Spleen (tissue), 11 donors: ENCODE measurements at regions not wholly inside any gene's neighbourhood (a gene's known extent, or its start where the extent isn't known, plus 50 kb on each side); places are given as distances from the start of the nearest gene placed in this dataset.

Experiments
- DNase-seq: peaks from one replicate; pipeline ENCODE4 v3.0.0-alpha.2; 2020
- H3K27ac ChIP-seq, 8 donors: fragments of 200-600 bp; sonication (generic) in 7 of 8; 1 replicate in 4 of 8; 2 replicates in 4 of 8; pipeline versions ENCODE4 v1.5.0 to v1.8.0; 2016 to 2021; ENCODE audit warnings: inconsistent platforms in 4 of 8, mild to moderate bottlenecking in 4 of 8, moderate library complexity in 1 of 8
- H3K27me3 ChIP-seq, 7 donors: fragments of 200-600 bp; sonication (generic) in 6 of 7; replicated peaks in 1 of 7; 1 replicate in 4 of 7; 2 replicates in 3 of 7; pipeline versions ENCODE4 v1.5.0 to v1.8.0; 2016 to 2021; ENCODE audit warnings: inconsistent platforms in 3 of 7, mild to moderate bottlenecking in 1 of 7
- H3K36me3 ChIP-seq, 6 donors: fragments of 200-600 bp; sonication (generic) in 5 of 6; 1 replicate in 4 of 6; 2 replicates in 2 of 6; pipeline versions ENCODE4 v1.5.0 to v1.8.0; 2016 to 2021; ENCODE audit warnings: inconsistent platforms in 2 of 6
- H3K4me1 ChIP-seq, 6 donors: fragments of 200-600 bp; sonication (generic) in 5 of 6; 1 replicate in 3 of 6; 2 replicates in 3 of 6; pipeline versions ENCODE4 v1.5.0 to v1.8.0; 2016 to 2021; ENCODE audit warnings: inconsistent platforms in 3 of 6
- H3K4me3 ChIP-seq, 8 donors: fragments of 200-600 bp; sonication (generic) in 7 of 8; 1 replicate in 4 of 8; 2 replicates in 4 of 8; pipeline versions ENCODE4 v1.5.0 to v1.8.0; 2016 to 2021; ENCODE audit warnings: inconsistent platforms in 4 of 8, mild to moderate bottlenecking in 4 of 8, moderate library complexity in 2 of 8
- H3K9me3 ChIP-seq, 8 donors: fragments of 200-600 bp; sonication (generic) in 7 of 8; 1 replicate in 4 of 8; 2 replicates in 4 of 8; pipeline versions ENCODE4 v1.5.0 to v1.8.0; 2016 to 2021; ENCODE audit warnings: inconsistent platforms in 4 of 8
- CTCF ChIP-seq, 11 experiments: fragments of 200-600 bp in 7 of 11; fragments of 450-650 bp in 4 of 11; sonication (generic) in 4 of 11; IDR thresholded peaks in 8 of 11; conservative IDR thresholded peaks in 3 of 11; 1 replicate in 7 of 11; 2 replicates in 4 of 11; pipeline versions ENCODE4 v1.4.0 to v1.8.0; 2016 to 2021; ENCODE audit warnings: antibody characterized with exemption in 11 of 11, inconsistent platforms in 4 of 11, mild to moderate bottlenecking in 1 of 11
- POLR2A ChIP-seq, 3 donors: fragments of 450-650 bp; IDR thresholded peaks; one replicate each; pipeline ENCODE4 v1.5.1; 2017; ENCODE audit warnings: antibody characterized with exemption in 3 of 3, mild to moderate bottlenecking in 1 of 3
- POLR2AphosphoS5 ChIP-seq, 3 donors: sonication (generic); formaldehyde crosslinking; IDR thresholded peaks; one replicate each; pipeline ENCODE4 v1.5.1; 2017; ENCODE audit warnings: antibody characterized with exemption in 3 of 3
- WGBS, 5 donors: extraction: QIAGEN DNeasy Blood & Tissue Kit in 3 of 5; methylation state at CpG; one replicate each; pipeline versions ENCODE4 v1.1.5 to v1.1.7; 2013 to 2018; 5-methylcytosine and 5-hydroxymethylcytosine counted together
- intact Hi-C: fragments of 100-400 bp; cut with DNase I; formaldehyde crosslinking; loops from one replicate; pipeline ENCODE4 v1.15.0; 2023; ENCODE audit warnings: low total_unique reads
- donor health status: healthy with polysubstance abuse.
- donor health status: DM: no; HTN: no; CAD: no; lungs with moderate emphysema.
- donor health status: DM: no; HTN: no; CAD: no.
- donor health status: Bipolar disorder and iron deficiency.
- donor health status: healthy.
- donor health status: DM: no; HTN: no; CAD: no.
- donor health status: DM: yes; HTN: yes; CAD: no.

- TF ChIP-seq CTCF (IDR thresholded peaks at IDR 0.05 in 8 of 11, conservative IDR thresholded peaks at IDR 0.05 in 3 of 11) (no peak), POLR2AphosphoS5 (IDR thresholded peaks at IDR 0.05) (no peak), POLR2A (IDR thresholded peaks at IDR 0.05) (no peak)
- H3K4me1 ChIP-seq, result peaks cover 0 to 5% (median 0%) of the 10 kb centered on the region in 6 donors
- intact Hi-C loops, result no loop called here
- peak; percentile 45 for DNase-seq
- H3K4me3 ChIP-seq, result no peak overlapping the region
- no peaks in the 10 kb centered on the region for H3K9me3 ChIP-seq
- no peak overlapping the region for H3K27ac ChIP-seq
- H3K27me3 ChIP-seq, result peaks cover 0 to 93% (median 16%) of the 10 kb centered on the region in 7 donors
- H3K36me3 ChIP-seq, result no peaks in the 10 kb centered on the region
- 34 to 55% (median 37%) methylated on average over 19 to 27 of the region's 27 CpGs for WGBS, 5 donors
Observed at GRCh38 chr9:135218331-135219225, 131.1 kb downstream of the OLFM1 start.

GRCh38 chr9:135219676-135220600 lies 132.5 kb downstream of the OLFM1 start:
- Histone ChIP-seq H3K4me1 (peaks cover 0 to 5% (median 0%) of the 10 kb centered on the region in 6 donors), H3K27me3 (peaks cover 0 to 87% (median 16%) of the 10 kb centered on the region in 7 donors), H3K27ac (no peak overlapping the region), H3K36me3 (no peaks in the 10 kb centered on the region), H3K4me3 (no peak overlapping the region), H3K9me3 (no peaks in the 10 kb centered on the region)
- no peak for TF ChIP-seq POLR2AphosphoS5 (IDR thresholded peaks at IDR 0.05)
- TF ChIP-seq POLR2A (IDR thresholded peaks at IDR 0.05), result no peak
- TF ChIP-seq CTCF (IDR thresholded peaks at IDR 0.05 in 8 of 11, conservative IDR thresholded peaks at IDR 0.05 in 3 of 11), result no peak
- intact Hi-C loops, result no loop called here
- WGBS, 5 donors, result 81 to 94% (median 90%) methylated on average over 19 to 21 of the region's 21 CpGs
- DNase-seq, result peak; percentile 50

GRCh38 chr9:135220601-135221575 lies 133.4 kb downstream of the OLFM1 start:
- Histone ChIP-seq H3K36me3 (no peaks in the 10 kb centered on the region), H3K4me1 (peaks cover 0 to 5% (median 0%) of the 10 kb centered on the region in 6 donors), H3K9me3 (no peaks in the 10 kb centered on the region), H3K27ac (no peak overlapping the region), H3K4me3 (no peak overlapping the region), H3K27me3 (peaks cover 0 to 79% (median 16%) of the 10 kb centered on the region in 7 donors)
- no peak for TF ChIP-seq POLR2A (IDR thresholded peaks at IDR 0.05)
- no peak for TF ChIP-seq CTCF (IDR thresholded peaks at IDR 0.05 in 8 of 11, conservative IDR thresholded peaks at IDR 0.05 in 3 of 11)
- no peak for TF ChIP-seq POLR2AphosphoS5 (IDR thresholded peaks at IDR 0.05)
- WGBS, 5 donors, result 76 to 89% (median 84%) methylated on average over 13 to 28 of the region's 28 CpGs
- DNase-seq, result peak; percentile 66
- intact Hi-C loops, result no loop called here
